Breast epithelium (tissue), 3 donors: ENCODE measurements at regions not wholly inside any gene's neighbourhood (a gene's known extent, or its start where the extent isn't known, plus 50 kb on each side); places are given as distances from the start of the nearest gene placed in this dataset.

Source experiments
- CTCF ChIP-seq, 3 donors: fragments of 450-650 bp; IDR thresholded peaks; one replicate each; pipeline ENCODE4 v1.5.1; 2016 to 2017; ENCODE audit warnings: antibody characterized with exemption in 3 of 3, mild to moderate bottlenecking in 3 of 3, moderate library complexity in 3 of 3
- POLR2A ChIP-seq: fragments of 450-650 bp; IDR thresholded peaks from one replicate; pipeline ENCODE4 v1.6.1; 2016; ENCODE audit warnings: antibody characterized with exemption, mild to moderate bottlenecking, moderate library complexity

GRCh38 chr2:8543383-8544170 lies 138.3 kb upstream of the ID2 start:
- TF ChIP-seq CTCF (IDR thresholded peaks at IDR 0.05) (no peak), POLR2A (no peak)
